Ascending aorta (tissue), 2 donors: ENCODE measurements at regions not wholly inside any gene's neighbourhood (a gene's known extent, or its start where the extent isn't known, plus 50 kb on each side); places are given as distances from the start of the nearest gene placed in this dataset.

Experiments
- DNase-seq, 2 donors: peaks; one replicate each; pipeline ENCODE4 v3.0.0-alpha.2; 2019; ENCODE audit warnings: low spot score in 2 of 2
- H3K27ac ChIP-seq, 2 donors: fragments of 200-600 bp; sonication (generic); one replicate each; pipeline ENCODE4 v1.5.1; 2016 to 2017; ENCODE audit warnings: mild to moderate bottlenecking in 1 of 2
- H3K27me3 ChIP-seq: fragments of 200-600 bp; sonication (generic); one replicate; pipeline ENCODE4 v1.5.1; 2017
- H3K36me3 ChIP-seq, 2 donors: fragments of 200-600 bp; sonication (generic); one replicate each; pipeline ENCODE4 v1.5.1; 2016
- H3K4me1 ChIP-seq, 2 donors: fragments of 200-600 bp; sonication (generic); one replicate each; pipeline ENCODE4 v1.5.1; 2016 to 2017; ENCODE audit warnings: mild to moderate bottlenecking in 1 of 2
- H3K4me3 ChIP-seq, 2 donors: fragments of 200-600 bp; sonication (generic); one replicate each; pipeline ENCODE4 v1.5.1; 2016 to 2017; ENCODE audit warnings: mild to moderate bottlenecking in 1 of 2
- H3K9me3 ChIP-seq, 2 donors: fragments of 200-600 bp; sonication (generic); one replicate each; pipeline ENCODE4 v1.5.1; 2016
- CTCF ChIP-seq, 3 experiments: fragments of 200-600 bp in 2 of 3; fragments of 450-650 bp in 1 of 3; sonication (generic) in 2 of 3; IDR thresholded peaks; one replicate each; pipeline ENCODE4 v1.5.1; 2016 to 2019; ENCODE audit warnings: antibody characterized with exemption in 3 of 3, mild to moderate bottlenecking in 1 of 3, moderate library complexity in 1 of 3
- intact Hi-C: fragments of 100-400 bp; cut with DNase I; formaldehyde crosslinking; loops from one replicate; pipeline ENCODE4 v1.15.1; 2023

DNA sequence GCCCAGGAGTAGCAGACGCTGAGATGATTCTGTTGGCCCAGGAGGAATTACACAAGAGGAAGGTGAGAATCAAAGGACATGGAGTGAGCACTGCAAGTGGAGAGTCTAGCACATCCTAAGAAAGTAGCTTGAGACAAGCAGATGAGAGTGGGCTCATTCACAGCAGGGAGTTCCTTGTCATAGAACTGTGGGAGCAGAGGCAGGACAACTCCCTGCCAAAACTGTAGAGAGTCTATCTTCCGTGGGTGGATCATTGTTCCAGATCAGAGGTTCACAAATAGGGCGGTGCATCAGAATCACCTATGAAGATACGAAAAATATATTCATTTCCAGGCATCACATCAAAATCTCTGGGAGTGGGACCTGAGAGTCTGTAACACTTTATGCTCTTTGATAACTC, 288.9 kb upstream of the C16orf82 start:
- Histone ChIP-seq H3K36me3 (no peaks in the 10 kb centered on the region), H3K4me3 (no peak overlapping the region), H3K9me3 (no peaks in the 10 kb centered on the region), H3K27me3 (no peaks in the 10 kb centered on the region), H3K27ac (no peak overlapping the region), H3K4me1 (no peaks in the 10 kb centered on the region)
- no peak for DNase-seq
- intact Hi-C loops = no loop called here
- no peak for TF ChIP-seq CTCF (IDR thresholded peaks at IDR 0.05)

- no peak for DNase-seq
- Histone ChIP-seq H3K36me3 (no peaks in the 10 kb centered on the region), H3K27ac (no peak overlapping the region), H3K9me3 (no peaks in the 10 kb centered on the region), H3K4me1 (no peaks in the 10 kb centered on the region), H3K4me3 (no peak overlapping the region), H3K27me3 (no peaks in the 10 kb centered on the region)
- no peak for TF ChIP-seq CTCF (IDR thresholded peaks at IDR 0.05)
- intact Hi-C loops = no loop called here
These were observed 278.8 kb upstream of the C16orf82 start for GRCh38 chr16:26787924-26788323.

GRCh38 chr16:26791169-26791568, 275.6 kb upstream of the C16orf82 start:
- H3K4me3 ChIP-seq = no peak overlapping the region
- no peaks in the 10 kb centered on the region for H3K9me3 ChIP-seq
- H3K27ac ChIP-seq = no peak overlapping the region
- DNase-seq = no peak
- no peaks in the 10 kb centered on the region for H3K27me3 ChIP-seq
- no peak for TF ChIP-seq CTCF (IDR thresholded peaks at IDR 0.05)
- no peaks in the 10 kb centered on the region for H3K4me1 ChIP-seq
- intact Hi-C loops = no loop called here
- no peaks in the 10 kb centered on the region for H3K36me3 ChIP-seq

- intact Hi-C loops = no loop called here
- no peak overlapping the region for H3K4me3 ChIP-seq
These were observed 271.5 kb upstream of the C16orf82 start for GRCh38 chr16:26795184-26795583.

DNA sequence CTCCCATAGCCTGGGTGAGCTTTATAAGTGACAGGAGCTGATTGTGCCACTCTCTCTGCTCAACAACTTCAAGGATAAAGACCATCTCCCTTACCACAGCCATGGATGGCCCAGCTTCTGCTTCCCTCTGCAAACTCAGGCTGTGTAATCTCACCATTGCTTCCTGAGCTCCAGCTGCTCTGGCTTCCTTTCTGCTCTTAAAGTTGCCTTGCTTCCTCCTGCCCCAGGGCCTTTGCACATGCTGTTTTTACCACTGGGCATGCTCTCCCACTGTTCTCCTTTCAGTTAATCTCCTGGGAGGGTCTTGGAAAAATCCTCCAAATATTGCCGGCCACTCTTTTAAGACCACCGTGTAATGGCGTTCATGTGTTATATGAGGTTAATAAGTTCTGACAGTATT, 265.1 kb upstream of the C16orf82 start:
- TF ChIP-seq CTCF (IDR thresholded peaks at IDR 0.05) = no peak
- no peaks in the 10 kb centered on the region for H3K4me1 ChIP-seq
- H3K4me3 ChIP-seq = no peak overlapping the region
- intact Hi-C loops = no loop called here
- H3K27me3 ChIP-seq = no peaks in the 10 kb centered on the region
- H3K9me3 ChIP-seq = no peaks in the 10 kb centered on the region
- H3K36me3 ChIP-seq = no peaks in the 10 kb centered on the region
- no peak for DNase-seq
- H3K27ac ChIP-seq = no peak overlapping the region

More at GRCh38 chr16:26795184-26795583, 271.5 kb upstream of the C16orf82 start:
- H3K27me3 ChIP-seq = no peaks in the 10 kb centered on the region
- H3K4me1 ChIP-seq = no peaks in the 10 kb centered on the region
- no peak overlapping the region for H3K27ac ChIP-seq
- H3K9me3 ChIP-seq = no peaks in the 10 kb centered on the region
- no peaks in the 10 kb centered on the region for H3K36me3 ChIP-seq
- no peak for TF ChIP-seq CTCF (IDR thresholded peaks at IDR 0.05)
- DNase-seq = no peak

DNA sequence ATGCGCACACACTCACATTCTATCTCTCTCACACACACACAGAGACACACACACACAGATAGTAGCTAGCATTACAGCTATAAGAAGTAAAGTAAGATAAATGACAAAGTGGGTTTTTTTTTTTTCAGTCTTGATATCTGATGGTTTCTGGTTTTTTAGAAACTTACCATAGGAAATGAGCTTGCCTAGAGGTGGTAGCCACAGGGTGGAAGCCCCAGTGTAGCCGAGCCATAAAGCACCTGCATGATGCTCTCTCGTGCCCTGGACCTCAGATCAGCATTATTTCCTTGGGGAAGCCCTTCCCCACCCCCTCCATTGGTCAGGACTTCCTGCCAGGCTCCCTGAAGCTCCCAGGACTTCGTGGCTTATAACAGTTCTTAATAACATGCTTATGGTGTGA, 264.3 kb upstream of the C16orf82 start:
- Histone ChIP-seq H3K27ac (no peak overlapping the region), H3K4me1 (no peaks in the 10 kb centered on the region), H3K9me3 (no peaks in the 10 kb centered on the region), H3K36me3 (no peaks in the 10 kb centered on the region), H3K27me3 (no peaks in the 10 kb centered on the region), H3K4me3 (no peak overlapping the region)
- intact Hi-C loops = no loop called here
- DNase-seq = no peak
- no peak for TF ChIP-seq CTCF (IDR thresholded peaks at IDR 0.05)
